AG08395 (cell line): ENCODE measurements at regions not wholly inside any gene's neighbourhood (a gene's known extent, or its start where the extent isn't known, plus 50 kb on each side); places are given as distances from the start of the nearest gene placed in this dataset.
"Not testable (repeated sequence)": the region's sequence is repeated elsewhere in the genome, so short reads cannot be mapped to it uniquely, and the experiment has no call there.

Source experiments
- DNase-seq: peaks from one replicate; pipeline ENCODE4 v3.0.0; 2012; ENCODE audit warnings: mixed read lengths, low spot score

DNA sequence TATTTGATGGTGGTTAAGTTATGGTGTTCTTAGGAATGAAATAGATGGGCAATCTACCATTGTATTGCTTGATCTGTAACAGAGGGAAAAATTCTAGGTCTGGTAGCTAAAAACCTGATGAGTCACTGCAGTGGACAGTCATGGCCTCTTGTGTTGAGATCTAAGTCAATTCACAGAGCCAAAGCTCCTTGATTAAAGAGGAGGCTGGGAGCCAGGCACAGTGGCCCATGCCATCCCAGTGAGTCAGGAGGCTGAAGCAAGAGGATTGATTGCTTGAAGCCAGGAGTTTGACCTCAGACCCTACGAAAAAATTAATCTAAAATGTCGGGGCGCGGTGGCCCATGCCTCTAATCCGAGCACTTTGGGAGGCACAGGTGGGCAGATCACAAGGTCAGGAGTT lies 67.1 kb upstream of the KPNA3 start:
- DNase-seq: peak; percentile 86

DNA sequence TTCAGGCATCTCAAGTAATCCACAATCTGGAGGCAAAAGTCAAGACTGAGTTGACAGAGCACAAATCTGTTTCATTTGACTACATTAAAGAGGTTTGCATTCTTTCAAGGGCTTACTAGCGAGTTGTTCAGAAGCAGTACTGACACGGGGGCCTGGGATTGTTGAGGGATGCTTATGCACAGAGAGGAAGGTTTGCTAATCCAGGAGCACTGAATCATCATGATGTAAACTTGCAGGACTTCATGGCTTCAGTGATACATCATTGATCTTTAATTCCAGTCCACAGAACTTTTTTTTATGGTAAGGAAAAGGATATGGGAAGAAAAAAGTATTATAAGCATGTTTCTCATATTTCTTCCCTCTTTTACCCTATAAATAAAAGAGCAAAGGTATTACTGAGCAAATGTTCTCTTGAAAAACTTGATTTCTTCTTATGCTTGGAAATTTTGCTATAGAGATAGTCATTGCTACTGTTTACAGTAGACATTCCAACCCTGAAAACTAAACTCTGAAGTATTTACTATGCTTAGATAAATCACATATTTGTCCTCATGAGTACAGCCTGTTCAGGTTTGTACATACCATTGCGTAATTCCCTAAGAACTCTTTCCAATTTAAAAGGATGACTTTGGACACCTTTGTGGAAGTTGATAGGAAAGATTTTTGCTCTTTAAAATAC lies 65.8 kb upstream of the KPNA3 start:
- peak; percentile 76 for DNase-seq

GRCh38 chr13:49855930-49856329 lies 63.4 kb upstream of the KPNA3 start:
- no peak for DNase-seq

DNA sequence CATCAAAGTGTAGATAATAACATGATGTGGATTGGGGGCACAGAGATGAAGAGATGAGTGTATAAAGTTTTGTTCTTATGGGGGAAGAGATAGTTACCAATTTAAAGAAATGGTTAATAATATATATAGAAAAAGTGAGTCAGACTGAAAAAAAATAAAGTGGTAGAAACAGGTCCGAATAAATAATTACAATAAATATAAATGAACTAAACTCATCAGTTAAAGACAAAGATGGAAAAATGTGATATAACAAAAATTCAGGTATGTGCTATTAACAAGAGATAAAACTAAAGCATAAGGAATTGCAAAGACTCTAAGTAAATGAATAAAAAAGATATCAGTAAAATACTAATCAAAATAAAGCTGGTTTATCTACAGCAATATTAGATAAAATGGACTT lies 61.1 kb upstream of the KPNA3 start:
- no peak for DNase-seq

DNA sequence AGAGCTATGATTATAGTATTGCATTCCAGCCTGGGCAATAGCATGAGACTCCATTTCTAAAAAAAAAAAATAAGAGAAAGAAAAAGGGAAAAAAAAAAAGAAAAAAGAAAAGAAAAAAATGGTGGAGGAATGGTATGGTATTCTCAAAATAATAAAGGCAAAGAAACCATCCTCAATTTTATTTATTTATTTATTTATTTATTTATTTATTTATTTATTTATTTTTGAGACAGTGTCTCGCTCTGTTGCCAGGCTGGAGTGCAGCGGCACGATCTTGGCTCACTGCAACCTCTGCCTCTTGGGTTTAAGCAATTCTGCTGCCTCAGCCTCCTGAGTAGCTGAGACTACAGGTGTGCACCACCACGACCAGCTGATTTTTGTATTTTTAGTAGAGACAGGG lies 60.0 kb upstream of the KPNA3 start:
- not testable (repeated sequence) for DNase-seq

DNA sequence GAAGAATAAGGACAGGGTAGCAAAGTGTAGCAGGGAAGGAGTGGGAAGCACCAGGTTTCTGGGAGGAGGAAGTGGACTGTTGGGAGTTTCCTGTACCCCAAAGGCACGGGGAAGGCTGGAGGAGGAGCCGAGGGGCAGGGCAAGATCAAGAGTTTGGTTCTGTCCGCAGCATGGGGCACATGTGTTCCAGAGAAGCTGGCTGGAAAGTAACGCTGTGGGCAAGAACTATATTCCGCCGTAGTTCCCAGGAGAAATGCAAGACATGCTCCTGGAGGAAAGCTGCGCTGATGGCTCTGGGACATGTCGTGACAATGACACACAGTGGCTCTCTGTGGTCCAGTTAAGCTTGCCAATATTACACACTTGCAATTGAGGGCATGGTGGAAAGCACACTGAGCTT lies 51.7 kb upstream of the KPNA3 start:
- peak; percentile 18 for DNase-seq
